NCI-H774 (cell line): ENCODE measurements at regions not wholly inside any gene's neighbourhood (a gene's known extent, or its start where the extent isn't known, plus 50 kb on each side); places are given as distances from the start of the nearest gene placed in this dataset.

Source experiments
- DNase-seq: peaks from one replicate; lab custom pipeline; 2025; lab: John Stamatoyannopoulos, UW

DNA sequence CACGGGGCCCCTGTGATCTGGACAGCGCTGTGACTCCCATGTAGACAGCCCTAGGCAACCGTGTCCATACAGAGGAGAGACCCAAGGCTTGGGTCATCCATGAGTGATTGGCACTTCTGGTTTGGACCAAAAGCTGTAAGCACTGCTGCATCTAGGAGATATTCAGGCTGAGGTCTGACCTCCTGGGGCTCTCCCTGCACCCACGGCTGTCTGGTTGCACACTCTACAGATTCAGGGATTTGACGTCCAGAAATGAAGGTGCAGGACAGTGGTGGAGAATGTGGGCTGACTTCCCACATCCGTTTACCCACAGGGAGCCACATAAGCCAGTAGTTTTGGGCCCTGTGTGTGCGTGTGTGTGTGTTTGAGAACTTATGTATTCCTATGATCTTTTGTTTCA lies 76.2 kb upstream of the ARHGEF7 start:
- no peak for DNase-seq

DNA sequence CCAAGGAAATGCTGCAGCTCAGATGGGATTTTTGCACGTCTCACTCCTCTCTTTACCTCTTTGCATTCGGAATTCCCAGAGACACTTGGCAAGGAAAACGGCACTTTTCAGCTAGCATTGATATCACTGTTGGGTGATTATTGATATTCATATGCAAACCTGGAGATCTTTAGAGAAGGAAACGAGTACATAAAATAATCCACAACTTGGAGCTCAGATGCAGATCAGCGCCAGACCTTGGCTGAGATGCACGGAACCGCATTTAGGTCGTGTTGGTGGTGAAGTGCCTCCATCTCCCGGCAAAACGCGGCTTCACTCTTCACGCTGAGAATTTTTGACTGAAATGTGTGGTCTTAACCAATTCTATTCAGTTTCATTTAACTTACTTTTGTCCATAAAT lies 77.2 kb upstream of the ARHGEF7 start:
- DNase-seq, result no peak

DNA sequence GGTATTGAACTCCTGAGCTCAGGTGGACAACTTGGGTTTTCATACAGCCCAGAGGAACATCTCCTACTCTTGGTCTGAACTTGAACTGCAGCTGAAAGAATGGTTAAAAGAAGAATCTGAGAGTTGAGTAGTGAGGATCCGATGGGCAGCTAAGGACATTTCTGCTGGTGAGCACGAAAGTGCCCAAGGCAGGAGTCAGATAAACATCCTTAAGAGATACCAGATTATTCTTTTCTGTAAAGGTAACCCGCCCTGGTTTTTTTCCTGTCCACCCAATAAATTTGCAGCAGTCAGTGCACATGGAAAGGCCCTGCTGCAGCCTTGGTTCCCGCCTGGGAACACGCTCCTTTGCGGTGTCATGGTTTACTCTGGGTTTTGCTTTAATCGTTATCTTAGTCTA lies 78.4 kb upstream of the ARHGEF7 start:
- DNase-seq, result no peak

DNA sequence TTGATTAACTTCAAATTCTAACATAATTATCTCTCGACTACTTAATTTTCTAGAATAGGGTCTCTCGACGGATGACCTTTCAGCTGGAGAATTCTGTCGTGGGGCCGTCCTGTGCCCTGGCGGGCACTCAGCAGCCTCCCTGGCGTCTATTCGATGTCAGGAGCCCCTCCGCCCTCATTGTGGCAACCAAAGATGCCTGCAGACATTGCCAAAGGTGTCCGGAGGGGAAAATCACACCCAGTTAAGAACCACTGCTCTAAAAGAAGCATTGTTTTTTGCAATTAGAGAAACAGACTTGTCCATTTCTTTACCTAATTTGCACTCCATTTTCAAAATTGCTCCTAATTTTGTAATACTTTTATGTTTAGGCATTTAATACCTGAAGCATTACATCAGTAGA lies 79.2 kb upstream of the ARHGEF7 start:
- DNase-seq, result no peak

DNA sequence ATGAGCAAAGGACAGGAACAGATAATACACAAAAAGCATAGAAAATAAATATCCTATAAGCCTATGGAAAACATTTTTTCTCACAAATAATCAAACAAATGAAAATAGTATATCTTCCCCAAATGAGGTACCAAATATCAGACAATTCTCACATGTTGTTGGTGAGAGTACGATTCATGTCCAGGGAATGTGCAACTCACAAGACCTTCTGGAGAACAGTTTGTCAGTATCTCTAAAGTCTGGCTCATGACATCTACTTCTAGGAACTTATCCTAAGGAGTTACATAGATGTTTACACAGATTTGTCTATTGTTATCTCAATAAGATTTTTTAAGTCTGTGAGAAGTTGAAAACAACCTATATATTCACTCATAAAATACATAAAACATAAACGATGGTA lies 80.3 kb upstream of the ARHGEF7 start:
- no peak for DNase-seq

DNA sequence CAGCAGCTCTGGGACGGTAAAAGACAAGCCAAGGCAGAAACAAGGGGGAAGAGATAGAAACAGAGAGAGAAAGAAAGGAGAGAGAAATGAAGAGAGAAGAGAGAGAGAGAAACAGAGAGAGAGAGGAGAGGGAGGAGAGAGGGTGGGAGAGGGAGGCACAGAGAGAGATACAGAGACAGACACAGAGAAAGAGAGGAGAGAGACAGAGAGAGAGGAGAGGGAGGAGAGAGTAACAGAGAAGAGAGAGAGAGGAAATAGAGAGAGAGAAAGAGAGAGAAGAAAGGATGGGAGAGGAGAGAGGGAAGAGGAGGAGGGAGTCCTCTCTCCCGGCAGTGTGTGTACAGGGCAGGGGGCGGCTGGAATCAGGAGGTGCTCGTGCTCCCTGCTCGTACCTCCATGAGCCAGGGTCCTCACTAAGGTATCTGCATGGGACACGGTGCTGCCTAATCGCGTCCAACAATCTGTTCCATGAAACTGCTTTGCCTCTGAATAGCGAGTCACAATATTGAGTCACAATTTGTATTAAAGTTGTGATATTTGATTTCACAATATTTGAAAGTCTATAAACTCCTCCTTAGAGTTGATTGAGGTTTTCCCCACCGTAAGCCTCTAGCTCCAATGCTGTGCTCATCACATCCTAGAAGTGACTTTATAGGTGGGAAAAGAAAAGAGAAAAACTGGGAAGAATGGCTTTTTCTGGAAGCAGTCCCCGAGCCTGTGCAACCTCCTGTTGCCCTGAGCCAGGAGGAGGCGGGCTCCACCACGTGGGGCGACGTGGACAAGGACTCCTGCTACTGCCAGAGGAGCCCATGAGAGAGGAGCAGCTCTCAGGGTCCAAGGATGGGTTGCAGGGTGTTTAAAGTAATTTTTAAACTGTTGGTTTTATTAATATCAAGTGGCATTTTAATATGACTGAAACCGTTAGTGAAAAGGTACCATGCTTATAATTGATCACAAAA lies 81.7 kb upstream of the ARHGEF7 start:
- no peak for DNase-seq

DNA sequence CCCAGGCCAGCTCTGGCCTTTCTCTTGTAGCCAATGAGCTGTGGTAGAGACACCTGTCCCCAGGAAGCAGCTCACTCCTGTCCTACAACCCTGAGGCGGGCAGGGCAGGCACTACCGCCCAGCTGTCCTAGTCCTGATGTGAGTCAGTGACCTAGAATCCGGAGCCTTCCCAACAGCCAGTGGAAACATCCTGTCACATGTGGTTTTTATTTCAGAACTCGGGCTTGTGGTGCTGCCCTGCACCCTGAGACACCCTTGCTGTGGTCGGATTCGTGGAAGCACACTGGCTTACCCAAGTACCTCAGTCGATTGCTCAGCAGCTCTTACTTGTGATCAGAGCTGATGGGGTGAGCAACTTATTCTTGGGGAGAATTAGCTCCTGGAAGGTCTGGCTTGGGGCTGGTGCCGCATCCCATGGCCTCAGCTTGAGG lies 83.6 kb upstream of the ARHGEF7 start:
- DNase-seq, result peak; percentile 76

DNA sequence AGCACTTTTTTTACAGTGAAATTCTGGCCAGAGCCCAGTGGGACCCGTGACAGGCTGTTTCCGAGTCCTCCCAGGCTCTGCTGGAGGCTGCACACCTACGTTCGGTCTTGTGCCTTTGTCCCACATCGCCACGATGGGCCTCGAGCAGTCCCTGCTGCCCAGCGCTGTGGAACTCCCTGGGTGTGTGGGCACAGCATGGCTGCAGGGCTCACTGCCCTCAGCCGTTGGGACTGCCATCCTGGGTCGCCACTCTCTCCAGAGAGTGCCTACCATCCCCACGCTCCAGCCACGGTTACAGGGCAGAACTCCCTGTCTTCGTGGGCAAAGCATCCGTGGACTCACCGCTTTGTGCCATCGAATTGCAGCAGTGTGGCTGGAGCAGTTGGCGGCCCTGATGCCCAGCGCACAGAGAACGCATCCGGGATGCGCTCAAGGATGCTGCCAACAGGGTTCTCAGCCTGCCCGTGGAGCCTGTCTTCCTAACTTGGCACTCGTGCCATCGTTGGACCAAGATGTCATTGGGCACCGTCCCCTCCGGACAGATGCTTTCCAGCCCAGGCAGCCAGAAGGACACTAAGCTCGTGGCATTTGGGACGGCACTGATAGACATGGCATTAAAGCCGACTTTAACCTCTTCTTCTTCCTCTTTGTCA lies 85.0 kb upstream of the ARHGEF7 start:
- no peak for DNase-seq

DNA sequence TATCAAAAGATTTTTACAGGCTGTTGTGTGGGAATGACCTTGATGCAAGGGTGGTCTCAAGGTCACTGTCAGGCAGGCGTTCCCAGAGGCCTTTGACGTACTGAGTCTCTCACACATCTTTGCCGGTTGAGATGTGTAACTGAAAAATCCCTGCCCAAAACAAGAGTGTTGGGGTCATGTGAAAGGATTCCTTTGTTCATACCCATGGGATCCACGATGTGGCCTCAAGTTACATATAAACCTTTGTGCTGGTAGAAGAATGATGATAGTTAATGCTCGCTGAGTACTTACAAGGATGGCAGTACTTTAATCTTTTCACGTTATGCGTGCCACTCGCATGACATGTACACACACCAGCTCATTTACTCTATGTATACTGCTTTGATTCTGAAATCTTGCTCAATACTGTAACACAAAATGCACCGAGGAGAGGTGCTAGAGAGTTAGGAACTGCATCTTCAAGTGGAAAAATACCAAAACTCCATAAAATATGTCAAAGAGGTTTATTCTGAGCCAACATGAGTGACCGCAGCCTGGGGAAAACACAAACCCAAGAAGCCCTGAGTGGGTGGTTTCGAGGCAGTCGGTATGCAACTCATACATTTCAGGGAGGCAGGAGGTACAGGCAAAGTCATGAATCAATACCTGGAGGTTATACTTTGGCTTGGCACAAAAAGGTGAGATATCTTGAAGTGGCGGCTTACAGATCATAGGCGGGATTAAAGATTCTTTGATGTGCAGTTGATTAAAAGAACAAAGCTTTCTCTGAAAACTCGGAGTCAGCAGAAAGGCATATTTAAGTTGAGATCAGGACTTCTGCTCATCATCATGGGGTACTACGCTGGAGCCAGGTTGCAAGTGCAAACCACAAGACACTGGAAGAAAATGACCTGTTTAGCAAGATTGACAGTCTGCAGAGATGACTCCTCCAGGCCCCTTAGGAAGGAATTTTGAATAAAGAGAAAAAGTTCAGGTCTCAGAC lies 87.4 kb upstream of the ARHGEF7 start:
- no peak for DNase-seq

DNA sequence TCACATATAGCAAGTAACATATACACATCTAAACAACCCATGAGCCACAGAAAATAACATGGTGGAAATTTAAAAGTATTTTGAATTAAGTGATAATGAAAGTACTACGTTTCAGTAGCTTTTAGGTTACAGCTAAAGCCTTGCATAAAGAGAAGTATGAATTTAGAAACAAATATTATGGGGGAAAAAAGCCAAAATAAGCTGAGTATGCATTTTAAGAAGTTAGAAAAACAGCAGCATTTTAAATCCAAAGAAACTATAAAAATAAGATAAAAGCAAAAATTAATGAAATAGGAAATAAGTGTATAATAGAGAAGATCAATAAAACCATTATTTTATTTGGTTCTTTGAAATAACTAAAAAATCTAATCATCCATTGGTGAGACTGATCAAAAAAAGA lies 89.8 kb upstream of the ARHGEF7 start:
- no peak for DNase-seq

DNA sequence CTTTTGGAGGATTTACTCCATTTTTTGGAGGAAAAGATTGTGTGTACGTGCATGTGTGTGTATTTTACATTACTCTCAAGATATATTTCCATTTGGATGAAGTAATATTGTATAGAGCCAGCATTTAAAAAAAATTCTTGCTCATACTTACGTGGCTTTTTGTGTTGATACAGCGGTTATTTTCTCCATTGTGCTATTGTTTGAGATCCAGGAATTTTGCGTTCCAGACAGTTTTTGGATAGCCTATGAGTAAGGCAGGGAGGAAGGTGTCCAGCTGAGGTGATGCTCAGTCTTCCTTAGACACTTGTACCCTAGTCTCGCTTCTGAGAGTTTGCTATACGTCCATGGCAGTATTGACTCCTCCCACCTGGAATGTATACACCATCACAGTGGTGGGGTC lies 92.2 kb upstream of the ARHGEF7 start:
- no peak for DNase-seq

DNA sequence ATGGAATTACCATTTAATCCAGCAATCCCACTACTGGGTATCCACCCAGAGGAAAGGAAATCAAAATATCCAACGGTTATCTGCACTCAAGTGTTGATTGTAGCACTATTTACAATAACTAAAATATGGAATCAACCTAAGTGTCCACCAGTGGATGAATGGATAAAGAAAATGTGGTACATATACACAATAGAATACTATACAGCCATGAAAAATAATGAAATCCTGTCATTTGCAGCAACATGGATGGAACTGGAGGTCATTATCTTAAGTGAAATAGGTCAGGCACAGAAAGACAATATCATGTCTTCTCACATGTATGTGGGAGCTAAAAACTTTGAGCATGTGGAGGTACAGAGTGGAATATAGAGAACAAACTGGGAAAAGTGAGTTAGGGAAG lies 92.9 kb upstream of the ARHGEF7 start:
- DNase-seq, result no peak

DNA sequence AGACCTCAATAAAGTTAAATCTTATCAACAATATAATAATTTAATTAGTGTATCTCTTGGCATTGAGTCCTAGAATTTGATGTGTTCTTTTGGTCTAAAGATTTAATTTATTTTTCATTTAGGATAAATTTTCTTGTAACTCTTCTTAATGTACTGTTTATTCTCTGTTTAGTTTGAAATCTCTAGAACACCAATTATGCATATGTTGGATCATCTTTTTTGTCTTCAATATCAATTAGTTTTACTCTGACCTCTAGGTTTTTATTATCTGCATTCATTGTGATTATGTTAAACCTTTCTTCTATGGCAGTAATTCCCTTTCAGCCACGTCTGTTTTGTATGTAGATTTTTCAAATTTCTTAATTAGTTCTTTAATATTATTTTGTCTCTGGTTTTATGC lies 93.8 kb upstream of the ARHGEF7 start:
- no peak for DNase-seq

DNA sequence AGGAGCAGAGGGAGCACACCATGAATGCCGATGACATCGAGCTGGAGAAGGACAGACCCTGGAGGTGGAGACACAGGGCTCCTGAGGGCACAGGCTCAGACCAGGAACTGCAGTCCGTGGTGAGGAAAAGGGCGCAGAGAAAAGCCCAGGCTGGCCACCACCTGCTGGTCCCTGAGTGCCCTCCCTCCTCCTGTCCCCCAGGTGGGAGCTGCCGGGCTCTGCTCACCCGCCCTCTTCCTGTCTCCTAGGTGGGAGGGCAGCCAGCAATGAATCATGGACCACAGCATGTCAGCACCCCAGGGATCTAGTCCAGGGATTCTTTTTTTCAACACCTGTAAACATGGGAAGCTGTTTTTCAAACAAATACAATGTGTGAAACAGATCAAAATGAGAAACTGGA lies 94.6 kb upstream of the ARHGEF7 start:
- DNase-seq, result no peak

DNA sequence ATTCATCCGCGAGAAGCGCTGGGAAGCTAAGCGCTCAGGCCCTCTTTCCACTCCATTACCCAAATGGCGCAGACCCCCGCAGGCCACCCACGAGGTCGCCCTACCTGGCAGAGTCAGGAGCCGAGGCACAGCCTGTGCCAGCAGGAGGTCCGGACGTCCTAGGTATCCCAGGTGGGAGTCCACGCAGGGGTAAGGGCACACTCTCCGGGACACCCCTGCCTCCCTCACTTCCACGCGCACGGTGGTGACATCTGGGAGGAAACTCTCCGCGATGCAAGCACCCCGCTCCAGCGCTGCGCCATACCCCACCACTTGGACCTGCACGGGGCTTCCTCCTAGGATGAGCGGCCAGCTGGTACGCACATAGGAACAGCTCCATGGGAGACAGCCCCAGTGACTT lies 95.1 kb upstream of the ARHGEF7 start:
- no peak for DNase-seq

DNA sequence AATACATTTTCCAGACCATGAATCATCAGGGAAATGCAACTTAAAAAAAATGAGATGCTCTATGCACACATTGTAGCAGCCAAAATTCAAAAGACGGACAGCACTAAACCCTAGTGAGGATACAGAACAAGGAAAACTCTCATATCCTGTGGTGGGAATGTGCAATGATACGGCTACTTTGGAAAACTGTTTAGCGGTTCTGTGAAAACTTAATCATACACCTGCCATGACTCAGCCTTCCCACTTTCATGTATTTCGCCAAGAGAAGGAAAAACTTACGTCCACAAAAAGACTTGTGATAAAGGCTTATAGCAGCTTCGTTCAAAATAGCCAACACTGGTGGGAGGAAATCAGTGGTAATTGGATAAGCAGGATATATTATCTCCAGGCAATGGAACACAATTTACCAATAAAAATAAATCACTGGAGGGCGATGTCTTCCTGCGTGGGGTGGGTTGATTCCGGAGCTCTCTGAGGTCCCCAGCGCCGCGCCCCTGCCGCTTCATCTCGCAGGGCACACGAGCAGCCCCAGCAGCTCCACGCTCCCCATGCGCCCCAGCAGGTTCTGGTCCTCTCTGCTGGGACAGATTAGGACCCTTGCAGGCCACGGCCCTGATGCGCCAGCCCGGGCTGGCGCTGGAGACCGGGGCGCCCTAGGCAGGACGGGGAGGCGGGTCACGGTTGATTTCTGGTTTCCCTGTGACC lies 97.2 kb upstream of the ARHGEF7 start:
- no peak for DNase-seq

DNA sequence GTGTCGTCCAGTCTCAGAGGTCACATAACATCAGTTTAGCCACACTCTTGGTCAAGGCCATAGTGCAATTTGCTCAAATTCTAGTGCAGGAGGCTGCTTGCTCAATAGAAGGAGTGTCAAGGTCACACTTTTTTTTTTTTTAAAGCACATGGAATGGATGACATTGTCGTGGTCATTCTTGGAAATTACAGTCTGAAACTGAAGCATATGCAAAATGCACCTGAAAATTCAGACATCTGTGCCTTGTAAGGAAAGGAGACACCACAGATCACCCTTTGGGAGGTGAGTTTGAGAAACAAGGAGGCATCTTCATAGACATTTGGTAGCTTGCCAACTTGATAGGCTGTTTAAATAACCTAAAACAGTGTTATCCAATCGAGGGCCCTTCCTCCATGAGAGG lies 98.3 kb upstream of the ANKRD10 start:
- DNase-seq, result no peak

DNA sequence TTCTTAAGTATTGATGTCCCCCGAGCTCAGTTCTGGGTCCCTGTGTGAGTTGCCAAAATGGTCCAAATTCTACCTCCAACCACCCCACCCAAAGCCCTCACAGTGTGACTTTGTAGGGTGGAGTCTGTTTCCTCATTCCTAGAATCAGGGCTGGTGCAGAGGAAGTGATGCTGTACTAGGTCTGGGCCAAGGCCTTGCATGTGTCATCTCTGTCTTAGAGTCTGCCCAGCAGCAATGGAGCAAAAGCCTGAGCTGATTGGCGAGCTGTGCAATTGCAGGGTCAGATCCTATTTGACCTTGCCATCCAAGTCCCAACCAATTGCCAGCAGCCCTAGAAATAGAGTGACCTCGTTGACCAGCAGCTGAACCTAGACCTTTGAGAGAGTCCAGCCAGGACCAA lies 97.0 kb upstream of the ANKRD10 start:
- DNase-seq, result no peak

DNA sequence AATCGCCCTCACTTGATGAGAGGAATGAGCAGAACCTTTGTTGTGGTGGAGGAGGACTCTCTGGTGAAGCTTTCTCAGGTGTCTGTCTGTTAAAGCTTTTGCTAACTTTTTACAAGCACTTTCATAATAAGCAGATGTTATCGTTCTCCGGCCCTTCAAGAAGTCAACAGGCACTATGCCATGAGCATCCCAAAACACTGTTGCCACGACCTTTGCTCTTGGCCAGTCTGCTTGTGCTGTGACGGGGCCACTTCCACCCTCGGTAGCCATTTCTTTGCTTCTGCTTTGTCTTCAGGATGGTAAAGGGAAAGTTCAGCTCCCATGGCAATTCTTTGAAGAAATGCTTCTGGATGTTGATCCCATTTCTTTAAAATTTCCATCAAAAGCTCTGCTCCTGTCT lies 93.5 kb upstream of the ANKRD10 start:
- no peak for DNase-seq

DNA sequence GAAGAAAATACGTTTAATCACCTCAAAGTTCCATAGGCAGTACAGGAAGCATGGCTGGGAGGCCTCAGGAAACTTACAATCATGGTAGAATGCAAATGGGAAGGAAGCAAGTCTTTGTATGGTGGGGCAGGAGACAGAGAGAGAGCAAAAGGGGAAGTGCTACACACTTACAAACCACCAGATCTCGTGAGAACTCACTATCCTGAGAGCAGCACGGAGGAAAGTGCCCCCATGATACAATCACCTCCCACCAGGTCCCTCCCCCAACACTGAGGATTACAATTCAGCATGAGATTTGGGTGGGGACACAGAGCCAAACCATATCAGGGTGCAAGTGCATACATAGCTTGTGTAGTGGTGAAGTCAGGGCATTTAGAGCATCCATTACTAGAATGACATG lies 92.3 kb upstream of the ANKRD10 start:
- DNase-seq, result no peak

DNA sequence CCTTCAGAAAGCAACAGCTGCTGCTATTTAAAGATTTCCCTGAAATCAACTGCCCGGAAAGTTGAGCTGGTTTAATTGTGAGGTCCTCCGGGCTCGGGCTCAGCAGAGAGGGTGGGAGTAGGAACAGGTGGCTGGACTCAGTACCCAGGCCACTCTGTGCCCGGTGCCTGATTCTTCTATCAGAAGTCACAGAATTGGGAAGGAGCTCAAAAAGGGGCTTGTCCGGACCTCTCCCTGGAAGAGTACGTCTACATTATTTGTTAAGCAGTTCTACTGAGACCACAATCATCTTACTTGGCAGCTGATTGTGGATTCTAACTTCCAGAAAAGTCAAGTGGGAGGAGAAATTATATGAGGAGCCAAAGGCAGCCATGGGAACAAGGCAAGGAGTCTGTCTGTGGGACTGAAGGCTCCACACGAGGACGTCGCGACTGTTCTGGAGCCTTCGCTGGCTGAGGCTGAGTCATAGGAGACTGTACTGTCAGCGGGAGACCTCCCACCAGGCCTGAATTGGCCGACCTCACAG lies 91.7 kb upstream of the ANKRD10 start:
- DNase-seq, result no peak
